Keratinocyte (primary cell): ENCODE measurements at regions not wholly inside any gene's neighbourhood (a gene's known extent, or its start where the extent isn't known, plus 50 kb on each side); places are given as distances from the start of the nearest gene placed in this dataset.

Source experiments
- DNase-seq: peaks from one replicate; pipeline ENCODE4 v3.0.0-alpha.2; 2011; ENCODE audit warnings: low read depth, missing footprints, low spot score
- FAIRE-seq: peaks from 2 replicates; lab custom pipeline; 2011; peaks lifted over from hg19 to GRCh38; lab: Jason Lieb, UNC
- H2AFZ ChIP-seq: 2 replicates; pipeline ENCODE4 v1.6.0; 2012; ENCODE audit warnings: low read length, control low read depth, inconsistent platforms; ENCODE audit not compliant: control insufficient read depth
- H3K27ac ChIP-seq: 2 replicates; pipeline ENCODE4 v1.5.1; 2011; ENCODE audit warnings: low read length; ENCODE audit not compliant: control insufficient read depth, insufficient read depth
- H3K27me3 ChIP-seq: 3 replicates; pipeline ENCODE4 v1.6.0; 2011; ENCODE audit warnings: low read length; ENCODE audit not compliant: control insufficient read depth, insufficient read depth; ENCODE audit errors: extremely low read depth
- H3K36me3 ChIP-seq, 2 experiments: 2 replicates in 1 of 2; 3 replicates in 1 of 2; pipeline ENCODE4 v1.5.1; 2011; ENCODE audit warnings: low read length in 2 of 2, mild to moderate bottlenecking in 1 of 2; ENCODE audit not compliant: control insufficient read depth in 2 of 2, insufficient read depth in 2 of 2; ENCODE audit errors: extremely low read depth in 1 of 2
- H3K4me1 ChIP-seq: 3 replicates; pipeline ENCODE4 v1.5.1; 2011; ENCODE audit warnings: low read length; ENCODE audit not compliant: control insufficient read depth, insufficient read depth; ENCODE audit errors: extremely low read depth
- H3K4me2 ChIP-seq: 3 replicates; pipeline ENCODE4 v1.6.0; 2011; ENCODE audit warnings: low read depth, low read length; ENCODE audit not compliant: control insufficient read depth, insufficient read depth; ENCODE audit errors: extremely low read depth
- H3K4me3 ChIP-seq, 3 experiments: fragments of 200-600 bp in 1 of 3; sonication (generic) in 1 of 3; 2 replicates in 2 of 3; 3 replicates in 1 of 3; pipeline ENCODE4 v1.5.1; 2011 to 2016; ENCODE audit warnings: low read length in 3 of 3, mild to moderate bottlenecking in 3 of 3, control low read depth in 2 of 3, inconsistent platforms in 1 of 3, low read depth in 1 of 3, mixed read lengths in 1 of 3, mixed run types in 1 of 3, moderate library complexity in 1 of 3; ENCODE audit not compliant: control insufficient read depth in 2 of 3, insufficient read depth in 2 of 3; ENCODE audit errors: extremely low read depth in 1 of 3
- H3K79me2 ChIP-seq: 2 replicates; pipeline ENCODE4 v1.6.0; 2012; ENCODE audit warnings: low read length; ENCODE audit not compliant: control insufficient read depth, insufficient read depth
- H3K9ac ChIP-seq: 3 replicates; pipeline ENCODE4 v1.6.0; 2011; ENCODE audit warnings: low read length; ENCODE audit not compliant: control insufficient read depth, insufficient read depth; ENCODE audit errors: extremely low read depth
- H3K9me1 ChIP-seq: 3 replicates; pipeline ENCODE4 v1.6.0; 2011; ENCODE audit warnings: low read length; ENCODE audit not compliant: control insufficient read depth, insufficient read depth; ENCODE audit errors: extremely low read depth
- H3K9me3 ChIP-seq: 2 replicates; pipeline ENCODE4 v1.5.1; 2012; ENCODE audit warnings: low read depth, low read length; ENCODE audit not compliant: control insufficient read depth
- H4K20me1 ChIP-seq: 3 replicates; pipeline ENCODE4 v1.6.0; 2011; ENCODE audit warnings: low read length; ENCODE audit not compliant: control insufficient read depth, insufficient read depth; ENCODE audit errors: extremely low read depth
- EZH2 ChIP-seq: IDR thresholded peaks from one replicate; pipeline ENCODE4 v1.6.1; 2012; ENCODE audit warnings: inconsistent platforms, mild to moderate bottlenecking, low read length, moderate library complexity
- dilution Hi-C: fragments of 300-500 bp; cut with MboI; formaldehyde crosslinking; loops from one replicate; pipeline ENCODE4 v1.7.0; 2020; ENCODE audit warnings: low sequenced_read_pairs; ENCODE audit not compliant: extremely low pct_ligation_motif_present
- TF ChIP-seq, protein P1 (sequence below), 3 experiments: IDR thresholded peaks in 1 of 3; conservative IDR thresholded peaks in 1 of 3; optimal IDR thresholded peaks in 1 of 3; 2 replicates in 2 of 3; 3 replicates in 1 of 3; pipeline versions ENCODE3 to v1.5.1; 2011; ENCODE audit warnings: low read length in 3 of 3, mild to moderate bottlenecking in 3 of 3, moderate library complexity in 2 of 3, control low read depth in 1 of 3, inconsistent platforms in 1 of 3; ENCODE audit not compliant: insufficient read depth in 2 of 3; ENCODE audit errors: extremely low read depth in 1 of 3

DNA sequence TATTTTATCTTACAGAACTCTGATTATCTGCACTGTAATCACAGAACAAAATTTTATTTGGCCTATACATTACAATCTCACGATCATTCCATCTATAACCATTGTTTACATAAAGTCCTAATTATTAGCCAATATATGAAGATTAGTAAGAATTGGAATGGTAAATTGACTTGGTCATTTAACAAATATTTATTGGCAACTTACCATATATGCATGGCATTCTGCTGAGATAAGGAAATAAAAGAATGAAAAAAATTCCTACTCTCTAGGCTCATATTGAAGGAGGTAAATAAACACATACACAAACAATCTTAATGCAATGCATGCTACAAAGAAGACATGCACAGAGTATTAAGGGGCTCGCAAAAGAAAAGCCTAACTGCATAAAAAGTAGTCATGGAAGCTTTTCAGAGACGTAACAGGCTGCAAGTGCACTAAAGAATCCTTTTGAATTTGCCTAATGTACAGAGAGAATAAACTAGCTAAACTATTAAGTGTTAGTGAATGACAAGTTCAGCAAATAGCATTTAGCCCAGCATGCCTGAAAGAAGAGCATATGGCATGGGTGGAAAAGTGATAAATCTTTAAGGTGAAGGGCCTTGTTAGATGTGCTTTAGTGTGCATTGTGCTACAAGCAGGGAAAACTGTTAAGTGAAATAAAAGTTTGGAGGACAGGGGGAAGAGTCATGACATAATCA lies 1131.1 kb downstream of the PCDH9 start:
- dilution Hi-C loops, result no loop called here
- Histone ChIP-seq H2AFZ (no peak overlapping the region), H3K9me1 (no peaks in the 10 kb centered on the region), H3K9ac (no peak overlapping the region), H3K4me1 (no peaks in the 10 kb centered on the region), H3K36me3 (no peaks in the 10 kb centered on the region), H3K4me3 (no peak overlapping the region), H3K79me2 (no peaks in the 10 kb centered on the region), H4K20me1 (no peaks in the 10 kb centered on the region), H3K27me3 (no peaks in the 10 kb centered on the region), H3K4me2 (no peak overlapping the region), H3K9me3 (no peaks in the 10 kb centered on the region), H3K27ac (no peak overlapping the region)
- TF ChIP-seq, protein P1, sequence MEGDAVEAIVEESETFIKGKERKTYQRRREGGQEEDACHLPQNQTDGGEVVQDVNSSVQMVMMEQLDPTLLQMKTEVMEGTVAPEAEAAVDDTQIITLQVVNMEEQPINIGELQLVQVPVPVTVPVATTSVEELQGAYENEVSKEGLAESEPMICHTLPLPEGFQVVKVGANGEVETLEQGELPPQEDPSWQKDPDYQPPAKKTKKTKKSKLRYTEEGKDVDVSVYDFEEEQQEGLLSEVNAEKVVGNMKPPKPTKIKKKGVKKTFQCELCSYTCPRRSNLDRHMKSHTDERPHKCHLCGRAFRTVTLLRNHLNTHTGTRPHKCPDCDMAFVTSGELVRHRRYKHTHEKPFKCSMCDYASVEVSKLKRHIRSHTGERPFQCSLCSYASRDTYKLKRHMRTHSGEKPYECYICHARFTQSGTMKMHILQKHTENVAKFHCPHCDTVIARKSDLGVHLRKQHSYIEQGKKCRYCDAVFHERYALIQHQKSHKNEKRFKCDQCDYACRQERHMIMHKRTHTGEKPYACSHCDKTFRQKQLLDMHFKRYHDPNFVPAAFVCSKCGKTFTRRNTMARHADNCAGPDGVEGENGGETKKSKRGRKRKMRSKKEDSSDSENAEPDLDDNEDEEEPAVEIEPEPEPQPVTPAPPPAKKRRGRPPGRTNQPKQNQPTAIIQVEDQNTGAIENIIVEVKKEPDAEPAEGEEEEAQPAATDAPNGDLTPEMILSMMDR (optimal IDR thresholded peaks at IDR 0.05 in 1 of 3, IDR thresholded peaks at IDR 0.05 in 1 of 3, conservative IDR thresholded peaks at IDR 0.05 in 1 of 3; ENCODE audit: extremely low read depth in 1 of 3, insufficient read depth in 2 of 3, low read length in 3 of 3), result no peak
- TF ChIP-seq EZH2, result no peak
- FAIRE-seq (no peak), DNase-seq (no peak)

DNA sequence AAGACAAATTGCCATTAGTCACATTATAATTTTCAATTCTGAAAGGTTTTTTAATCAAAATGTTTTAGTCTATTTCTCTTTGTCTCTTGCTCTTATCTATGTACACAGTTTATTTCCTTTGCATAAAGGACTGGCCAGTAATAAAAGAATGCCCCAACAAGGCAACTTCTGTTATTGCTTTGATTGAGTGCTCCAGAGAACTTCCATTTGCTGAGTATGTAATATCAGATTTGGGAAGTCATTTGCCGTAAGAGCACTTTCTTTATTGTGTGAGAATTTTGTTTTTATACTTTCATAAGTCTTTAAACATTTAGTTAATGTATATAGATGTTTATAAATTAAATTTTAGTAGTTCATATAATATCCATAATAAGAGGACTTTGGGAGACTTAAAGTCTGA lies 1140.4 kb downstream of the PCDH9 start:
- H3K9me1 ChIP-seq, result no peaks in the 10 kb centered on the region
- H3K4me3 ChIP-seq, result no peak overlapping the region
- H3K27ac ChIP-seq, result no peak overlapping the region
- H3K27me3 ChIP-seq, result no peaks in the 10 kb centered on the region
- no peak for TF ChIP-seq EZH2
- TF ChIP-seq, protein P1 (optimal IDR thresholded peaks at IDR 0.05 in 1 of 3, IDR thresholded peaks at IDR 0.05 in 1 of 3, conservative IDR thresholded peaks at IDR 0.05 in 1 of 3; ENCODE audit: extremely low read depth in 1 of 3, insufficient read depth in 2 of 3, low read length in 3 of 3), result no peak
- H4K20me1 ChIP-seq, result no peaks in the 10 kb centered on the region
- H3K79me2 ChIP-seq, result no peaks in the 10 kb centered on the region
- H3K9ac ChIP-seq, result no peak overlapping the region
- H2AFZ ChIP-seq, result no peak overlapping the region
- H3K4me2 ChIP-seq, result no peak overlapping the region
- dilution Hi-C loops, result no loop called here
- DNase-seq (no peak), FAIRE-seq (no peak)
- H3K4me1 ChIP-seq, result no peaks in the 10 kb centered on the region
- H3K36me3 ChIP-seq, result no peaks in the 10 kb centered on the region
- H3K9me3 ChIP-seq, result no peaks in the 10 kb centered on the region
